ENCODE measurements at regions not wholly inside any gene's neighbourhood (a gene's known extent, or its start where the extent isn't known, plus 50 kb on each side); places are given as distances from the start of the nearest gene placed in this dataset.

GRCh38 chr13:106117640-106118039 is 417.8 kb downstream of the EFNB2 start:
- Histone ChIP-seq H3K9me2 (replicated peaks; ENCODE audit: insufficient read depth) (no peaks in the 10 kb centered on the region), H3K9me3 (ENCODE audit: low read depth) (no peaks in the 10 kb centered on the region), H3K4me2 (no peak overlapping the region), H4K20me1 (ENCODE audit: insufficient read depth, poor library complexity, severe bottlenecking) (no peaks in the 10 kb centered on the region), H3K4me1 (ENCODE audit: insufficient read depth) (no peaks in the 10 kb centered on the region), H3K36me3 (replicated peaks; ENCODE audit: insufficient read depth, low read depth) (no peaks in the 10 kb centered on the region), H3K4me3 (no peak overlapping the region), H3K27me3 (no peaks in the 10 kb centered on the region), H3K27ac (no peak overlapping the region), H3K79me2 (no peaks in the 10 kb centered on the region), H2AFZ (no peak overlapping the region)
- TF ChIP-seq EZH2phosphoT487 (IDR thresholded peaks at IDR 0.05; ENCODE audit: low read depth, severe bottlenecking, unreplicated experiment) (no peak), CTCF (IDR thresholded peaks at IDR 0.05; ENCODE audit: poor library complexity) (no peak), EZH2 (IDR thresholded peaks at IDR 0.05; ENCODE audit: borderline replicate concordance) (no peak)
- WGBS (ENCODE audit: low lambda C conversion rate, missing lambda C conversion rate) = 85% methylated on average over 4 of the region's 4 CpGs
- no peak for DNase-seq (ENCODE audit: low spot score)

GRCh38 chr13:106117035-106117434 is 418.4 kb downstream of the EFNB2 start:
- no peak for TF ChIP-seq EZH2 (IDR thresholded peaks at IDR 0.05; ENCODE audit: borderline replicate concordance)
- TF ChIP-seq CTCF (IDR thresholded peaks at IDR 0.05; ENCODE audit: poor library complexity) = no peak
- TF ChIP-seq EZH2phosphoT487 (IDR thresholded peaks at IDR 0.05; ENCODE audit: low read depth, severe bottlenecking, unreplicated experiment) = no peak
- Histone ChIP-seq H3K27me3 (no peaks in the 10 kb centered on the region), H2AFZ (no peak overlapping the region), H3K27ac (no peak overlapping the region), H3K9me3 (ENCODE audit: low read depth) (no peaks in the 10 kb centered on the region), H3K4me1 (ENCODE audit: insufficient read depth) (no peaks in the 10 kb centered on the region), H3K4me3 (no peak overlapping the region), H3K4me2 (no peak overlapping the region), H4K20me1 (ENCODE audit: insufficient read depth, poor library complexity, severe bottlenecking) (no peaks in the 10 kb centered on the region), H3K79me2 (no peaks in the 10 kb centered on the region), H3K36me3 (replicated peaks; ENCODE audit: insufficient read depth, low read depth) (no peaks in the 10 kb centered on the region), H3K9me2 (replicated peaks; ENCODE audit: insufficient read depth) (no peaks in the 10 kb centered on the region)
- 45% methylated on average over 1 of the region's 1 CpG for WGBS (ENCODE audit: low lambda C conversion rate, missing lambda C conversion rate)
- no peak for DNase-seq (ENCODE audit: low spot score)

- Histone ChIP-seq H3K4me3 (no peak overlapping the region), H4K20me1 (ENCODE audit: insufficient read depth, poor library complexity, severe bottlenecking) (no peaks in the 10 kb centered on the region), H3K36me3 (replicated peaks; ENCODE audit: insufficient read depth, low read depth) (no peaks in the 10 kb centered on the region), H3K27me3 (no peaks in the 10 kb centered on the region), H3K9me3 (ENCODE audit: low read depth) (no peaks in the 10 kb centered on the region), H3K27ac (no peak overlapping the region), H3K4me1 (ENCODE audit: insufficient read depth) (no peaks in the 10 kb centered on the region), H3K4me2 (no peak overlapping the region), H2AFZ (no peak overlapping the region), H3K9me2 (replicated peaks; ENCODE audit: insufficient read depth) (no peaks in the 10 kb centered on the region), H3K79me2 (no peaks in the 10 kb centered on the region)
- 75% methylated on average over 2 of the region's 2 CpGs for WGBS (ENCODE audit: low lambda C conversion rate, missing lambda C conversion rate)
- no peak for TF ChIP-seq CTCF (IDR thresholded peaks at IDR 0.05; ENCODE audit: poor library complexity)
- TF ChIP-seq EZH2phosphoT487 (IDR thresholded peaks at IDR 0.05; ENCODE audit: low read depth, severe bottlenecking, unreplicated experiment) = no peak
- TF ChIP-seq EZH2 (IDR thresholded peaks at IDR 0.05; ENCODE audit: borderline replicate concordance) = no peak
- no peak for DNase-seq (ENCODE audit: low spot score)
Measured at GRCh38 chr13:106115081-106115480, 420.4 kb downstream of the EFNB2 start.

- Histone ChIP-seq H2AFZ (no peak overlapping the region), H3K4me3 (no peak overlapping the region), H3K9me3 (ENCODE audit: low read depth) (no peaks in the 10 kb centered on the region), H4K20me1 (ENCODE audit: insufficient read depth, poor library complexity, severe bottlenecking) (no peaks in the 10 kb centered on the region), H3K9me2 (replicated peaks; ENCODE audit: insufficient read depth) (no peaks in the 10 kb centered on the region), H3K36me3 (replicated peaks; ENCODE audit: insufficient read depth, low read depth) (no peaks in the 10 kb centered on the region), H3K4me2 (no peak overlapping the region), H3K27me3 (no peaks in the 10 kb centered on the region), H3K4me1 (ENCODE audit: insufficient read depth) (no peaks in the 10 kb centered on the region), H3K27ac (no peak overlapping the region), H3K79me2 (no peaks in the 10 kb centered on the region)
- 92% methylated on average over 1 of the region's 1 CpG for WGBS (ENCODE audit: low lambda C conversion rate, missing lambda C conversion rate)
- DNase-seq (ENCODE audit: low spot score) = no peak
- no peak for TF ChIP-seq EZH2phosphoT487 (IDR thresholded peaks at IDR 0.05; ENCODE audit: low read depth, severe bottlenecking, unreplicated experiment)
- TF ChIP-seq CTCF (IDR thresholded peaks at IDR 0.05; ENCODE audit: poor library complexity) = no peak
- no peak for TF ChIP-seq EZH2 (IDR thresholded peaks at IDR 0.05; ENCODE audit: borderline replicate concordance)
Measured at GRCh38 chr13:106113796-106114195, 421.7 kb downstream of the EFNB2 start.

All from hepatocyte (in vitro differentiated cells).